ENCODE measurements at regions not wholly inside any gene's neighbourhood (a gene's known extent, or its start where the extent isn't known, plus 50 kb on each side); places are given as distances from the start of the nearest gene placed in this dataset.

GRCh38 chr3:148582126-148582525 is 115.6 kb upstream of the AGTR1 start:
- Histone ChIP-seq H3F3A (replicated peaks; ENCODE audit: low read depth) (no peaks in the 10 kb centered on the region), H4K20me1 (replicated peaks; ENCODE audit: insufficient read depth) (no peaks in the 10 kb centered on the region), H3K27me3 (ENCODE audit: insufficient read depth) (no peaks in the 10 kb centered on the region), H2AFZ (no peak overlapping the region), H3K4me3 (no peak overlapping the region), H3K4me2 (no peak overlapping the region), H3K79me2 (replicated peaks; ENCODE audit: insufficient read depth) (no peaks in the 10 kb centered on the region), H3K4me1 (ENCODE audit: insufficient read depth) (no peaks in the 10 kb centered on the region), H3K9me2 (ENCODE audit: insufficient read depth) (no peaks in the 10 kb centered on the region), H3K27ac (ENCODE audit: low read depth) (no peak overlapping the region), H3K36me3 (ENCODE audit: insufficient read depth) (no peaks in the 10 kb centered on the region)
- Mint-ChIP-seq H3K27me3 (ENCODE audit: insufficient read depth, low read depth, poor library complexity) (no peaks in the 10 kb centered on the region), H3K4me3 (no peak overlapping the region), H3K9me3 (peaks cover 4% of the 10 kb centered on the region; the same call in 1 of the 3 replicates), H3K27ac (no peak overlapping the region), H3K4me1 (no peaks in the 10 kb centered on the region), H3K36me3 (ENCODE audit: low read depth) (0 out of 3 replicates have a peak, but pooled peaks cover 3% of the 10 kb centered on the region)
- TF ChIP-seq POLR2AphosphoS5 (IDR thresholded peaks at IDR 0.05; ENCODE audit: low read depth) (no peak), ZNF462 (CRISPR knock-in tag; IDR thresholded peaks at IDR 0.05) (no peak), STAT1 (IDR thresholded peaks at IDR 0.05; ENCODE audit: unreplicated experiment) (no peak), REST (IDR thresholded peaks at IDR 0.05; ENCODE audit: unreplicated experiment) (no peak), ZNF331 (CRISPR knock-in tag; IDR thresholded peaks at IDR 0.05; ENCODE audit: low read depth) (no peak), ZNF114 (CRISPR knock-in tag; IDR thresholded peaks at IDR 0.05) (no peak), EZH2phosphoT487 (IDR thresholded peaks at IDR 0.05; ENCODE audit: unreplicated experiment) (no peak), NANOG (IDR thresholded peaks at IDR 0.05; ENCODE audit: borderline replicate concordance) (no peak), JUNB (IDR thresholded peaks at IDR 0.05; ENCODE audit: unreplicated experiment) (no peak), EZH2 (IDR thresholded peaks at IDR 0.05; ENCODE audit: low read depth, unreplicated experiment) (no peak), CREB1 (CRISPR knock-in tag; IDR thresholded peaks at IDR 0.05; ENCODE audit: low read depth) (no peak), CTCF (conservative IDR thresholded peaks at IDR 0.05; ENCODE audit: low read depth in 2 of 2) (no peak)
- TF ChIP-seq, protein P1, sequence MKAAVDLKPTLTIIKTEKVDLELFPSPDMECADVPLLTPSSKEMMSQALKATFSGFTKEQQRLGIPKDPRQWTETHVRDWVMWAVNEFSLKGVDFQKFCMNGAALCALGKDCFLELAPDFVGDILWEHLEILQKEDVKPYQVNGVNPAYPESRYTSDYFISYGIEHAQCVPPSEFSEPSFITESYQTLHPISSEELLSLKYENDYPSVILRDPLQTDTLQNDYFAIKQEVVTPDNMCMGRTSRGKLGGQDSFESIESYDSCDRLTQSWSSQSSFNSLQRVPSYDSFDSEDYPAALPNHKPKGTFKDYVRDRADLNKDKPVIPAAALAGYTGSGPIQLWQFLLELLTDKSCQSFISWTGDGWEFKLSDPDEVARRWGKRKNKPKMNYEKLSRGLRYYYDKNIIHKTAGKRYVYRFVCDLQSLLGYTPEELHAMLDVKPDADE (IDR thresholded peaks at IDR 0.05) = no peak
- DNase-seq (ENCODE audit: low spot score) = no peak
- no peak for ATAC-seq

Data from GM23338 (cell line).